Vagina (tissue), 2 donors: ENCODE measurements at regions not wholly inside any gene's neighbourhood (a gene's known extent, or its start where the extent isn't known, plus 50 kb on each side); places are given as distances from the start of the nearest gene placed in this dataset.
"Not testable (repeated sequence)": the region's sequence is repeated elsewhere in the genome, so short reads cannot be mapped to it uniquely, and the experiment has no call there.

ENCODE experiments used
- POLR2A ChIP-seq, 2 donors: fragments of 450-650 bp; IDR thresholded peaks; one replicate each; pipeline ENCODE4 v1.6.1; 2017; ENCODE audit warnings: antibody characterized with exemption in 2 of 2, mild to moderate bottlenecking in 2 of 2, moderate library complexity in 2 of 2
- POLR2AphosphoS5 ChIP-seq, 2 donors: sonication (generic); formaldehyde crosslinking; IDR thresholded peaks; one replicate each; pipeline ENCODE4 v1.9.0; 2017; ENCODE audit warnings: antibody characterized with exemption in 2 of 2, mild to moderate bottlenecking in 2 of 2, low read depth in 1 of 2; ENCODE audit not compliant: insufficient read depth in 1 of 2
- TF ChIP-seq, protein P1 (sequence below), 3 experiments: fragments of 450-650 bp in 2 of 3; fragments of 200-600 bp in 1 of 3; sonication (generic) in 1 of 3; IDR thresholded peaks; one replicate each; pipeline ENCODE4 v1.5.1; 2017 to 2019; ENCODE audit warnings: antibody characterized with exemption in 3 of 3, mild to moderate bottlenecking in 2 of 3, moderate library complexity in 2 of 3

DNA sequence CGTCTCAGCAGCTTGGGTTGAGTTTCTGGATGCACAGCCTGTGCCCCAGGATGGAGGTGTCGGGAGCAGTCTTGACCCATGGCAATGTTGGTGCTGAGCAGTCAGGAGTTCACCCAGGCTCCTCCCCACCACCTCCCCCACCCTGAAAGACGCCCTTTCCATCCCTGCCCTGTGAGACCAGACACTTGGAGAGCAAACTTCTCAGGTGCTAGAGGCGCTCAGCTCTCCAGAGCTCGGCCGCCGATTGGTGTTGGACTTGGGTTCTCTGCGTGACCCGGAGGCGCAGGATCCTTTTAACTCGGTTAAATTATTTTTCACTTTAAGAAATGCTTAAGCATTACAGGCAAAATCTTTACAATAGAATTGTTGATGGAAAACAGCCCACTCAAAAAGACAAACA lies 101.5 kb downstream of the NPIPB11 start:
- TF ChIP-seq, protein P1, sequence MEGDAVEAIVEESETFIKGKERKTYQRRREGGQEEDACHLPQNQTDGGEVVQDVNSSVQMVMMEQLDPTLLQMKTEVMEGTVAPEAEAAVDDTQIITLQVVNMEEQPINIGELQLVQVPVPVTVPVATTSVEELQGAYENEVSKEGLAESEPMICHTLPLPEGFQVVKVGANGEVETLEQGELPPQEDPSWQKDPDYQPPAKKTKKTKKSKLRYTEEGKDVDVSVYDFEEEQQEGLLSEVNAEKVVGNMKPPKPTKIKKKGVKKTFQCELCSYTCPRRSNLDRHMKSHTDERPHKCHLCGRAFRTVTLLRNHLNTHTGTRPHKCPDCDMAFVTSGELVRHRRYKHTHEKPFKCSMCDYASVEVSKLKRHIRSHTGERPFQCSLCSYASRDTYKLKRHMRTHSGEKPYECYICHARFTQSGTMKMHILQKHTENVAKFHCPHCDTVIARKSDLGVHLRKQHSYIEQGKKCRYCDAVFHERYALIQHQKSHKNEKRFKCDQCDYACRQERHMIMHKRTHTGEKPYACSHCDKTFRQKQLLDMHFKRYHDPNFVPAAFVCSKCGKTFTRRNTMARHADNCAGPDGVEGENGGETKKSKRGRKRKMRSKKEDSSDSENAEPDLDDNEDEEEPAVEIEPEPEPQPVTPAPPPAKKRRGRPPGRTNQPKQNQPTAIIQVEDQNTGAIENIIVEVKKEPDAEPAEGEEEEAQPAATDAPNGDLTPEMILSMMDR (IDR thresholded peaks at IDR 0.05): not testable (repeated sequence)
- not testable (repeated sequence) for TF ChIP-seq POLR2A (IDR thresholded peaks at IDR 0.05); POLR2AphosphoS5 (IDR thresholded peaks at IDR 0.05; ENCODE audit: insufficient read depth in 1 of 2, low read depth in 1 of 2)
